ENCODE measurements at regions not wholly inside any gene's neighbourhood (a gene's known extent, or its start where the extent isn't known, plus 50 kb on each side); places are given as distances from the start of the nearest gene placed in this dataset.

GRCh38 chr1:234733427-234733826 lies 123.4 kb upstream of the IRF2BP2 start:
- ChIA-PET CTCF (interaction anchor here (0.6 to 1.7 kb wide), 3 partner anchors 9 to 134 kb away, joined by 3 to 6 read pairs (median 4); no protein-coding TSS in a partner anchor), POLR2A (interaction anchor here (1.2 to 3.0 kb wide), 2 partner anchors 11 to 122 kb away, joined by 5 to 10 read pairs; no protein-coding TSS in a partner anchor)
- Mint-ChIP-seq H3K4me3 (no peak overlapping the region), H3K4me1 (peaks cover 29 to 71% (median 46%) of the 10 kb centered on the region in 7 donors), H3K9me3 (no peaks in the 10 kb centered on the region), H3K27ac (peak overlapping the region in 2 of 9 donors; percentile 36 to 41), H3K27me3 (no peaks in the 10 kb centered on the region), H3K36me3 (peaks cover 0 to 2% (median 0%) of the 10 kb centered on the region in 5 donors)
- Histone ChIP-seq H3K9me3 (ENCODE audit: control insufficient read depth in 2 of 3, low read length in 3 of 3) (no peaks in the 10 kb centered on the region), H3K4me3 (ENCODE audit: low read length) (no peak overlapping the region), H3K4me1 (ENCODE audit: control insufficient read depth in 2 of 2, insufficient read depth in 2 of 2, low read length in 2 of 2) (peaks cover 26 to 32% of the 10 kb centered on the region in 2 donors), H3K27ac (ENCODE audit: low read depth, low read length) (no peak overlapping the region), H3K36me3 (ENCODE audit: control insufficient read depth in 2 of 3, insufficient read depth in 3 of 3, low read length in 3 of 3) (no peaks in the 10 kb centered on the region), H3K27me3 (ENCODE audit: control insufficient read depth in 2 of 2, insufficient read depth in 2 of 2, low read length in 2 of 2) (no peaks in the 10 kb centered on the region)
- intact Hi-C loops (cut with micrococcal nuclease) = no loop called here
- DNase-seq = no peak
- no peak for ATAC-seq

GRCh38 chr1:234732671-234733390 lies 122.9 kb upstream of the IRF2BP2 start:
- peaks cover 0 to 3% (median 0%) of the 10 kb centered on the region in 5 donors for H3K36me3 Mint-ChIP-seq
- H3K27ac ChIP-seq (ENCODE audit: low read depth, low read length) = no peak overlapping the region
- ChIA-PET POLR2A (interaction anchor here (0.9 to 3.0 kb wide), 3 partner anchors 39 to 122 kb away, joined by 3 to 10 read pairs (median 7); no protein-coding TSS in a partner anchor), CTCF (interaction anchor here (0.6 to 1.7 kb wide), 3 partner anchors 9 to 134 kb away, joined by 3 to 6 read pairs (median 4); no protein-coding TSS in a partner anchor)
- peaks cover 29 to 72% (median 51%) of the 10 kb centered on the region in 7 donors for H3K4me1 Mint-ChIP-seq
- no peaks in the 10 kb centered on the region for H3K9me3 ChIP-seq (ENCODE audit: control insufficient read depth in 2 of 3, low read length in 3 of 3)
- intact Hi-C loops (cut with micrococcal nuclease) = no loop called here
- H3K9me3 Mint-ChIP-seq = no peaks in the 10 kb centered on the region
- no peaks in the 10 kb centered on the region for H3K36me3 ChIP-seq (ENCODE audit: control insufficient read depth in 2 of 3, insufficient read depth in 3 of 3, low read length in 3 of 3)
- no peaks in the 10 kb centered on the region for H3K27me3 ChIP-seq (ENCODE audit: control insufficient read depth in 2 of 2, insufficient read depth in 2 of 2, low read length in 2 of 2)
- peak overlapping the region; percentile 36 to 96 (median 85) for H3K27ac Mint-ChIP-seq
- no peak for DNase-seq
- no peak overlapping the region for H3K4me3 ChIP-seq (ENCODE audit: low read length)
- no peaks in the 10 kb centered on the region for H3K27me3 Mint-ChIP-seq
- ATAC-seq = no peak
- peaks cover 26 to 32% of the 10 kb centered on the region in 2 donors for H3K4me1 ChIP-seq (ENCODE audit: control insufficient read depth in 2 of 2, insufficient read depth in 2 of 2, low read length in 2 of 2)
- peak overlapping the region in 1 of 10 donors; percentile 18 for H3K4me3 Mint-ChIP-seq

DNA sequence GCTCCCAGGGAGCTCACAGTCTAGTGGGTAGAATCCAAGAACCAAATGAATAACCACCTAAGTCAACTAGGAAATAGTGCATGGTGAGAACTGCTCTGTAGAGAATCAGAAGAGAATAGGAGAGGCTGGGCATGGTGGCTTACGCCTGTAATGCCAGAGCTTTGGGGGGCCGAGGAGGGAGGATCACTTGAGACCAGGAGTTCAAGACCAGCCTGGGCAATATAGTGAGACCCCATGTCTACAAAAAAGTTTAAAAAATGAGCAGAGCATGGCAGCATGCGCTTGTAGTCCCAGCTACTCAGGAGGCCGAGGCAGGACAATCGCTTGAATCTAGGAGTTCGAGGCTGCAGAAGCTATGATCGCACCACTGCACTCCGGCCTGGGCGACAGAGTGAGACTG lies 122.3 kb upstream of the IRF2BP2 start:
- Mint-ChIP-seq H3K36me3 (peaks cover 0 to 4% (median 0%) of the 10 kb centered on the region in 5 donors), H3K27ac (peak overlapping the region; percentile 36 to 96 (median 85)), H3K4me3 (peak overlapping the region in 4 of 10 donors; percentile 14 to 68 (median 60)), H3K9me3 (no peaks in the 10 kb centered on the region), H3K27me3 (no peaks in the 10 kb centered on the region), H3K4me1 (peaks cover 31 to 76% (median 55%) of the 10 kb centered on the region in 7 donors)
- POLR2A ChIA-PET = interaction anchor here (0.9 to 1.1 kb wide), 2 partner anchors 40 to 120 kb away, joined by 3 to 7 read pairs; no protein-coding TSS in a partner anchor
- DNase-seq (no peak), ATAC-seq (no peak)
- Histone ChIP-seq H3K27ac (ENCODE audit: low read depth, low read length) (peak overlapping the region; percentile 43), H3K4me3 (ENCODE audit: low read length) (no peak overlapping the region), H3K4me1 (ENCODE audit: control insufficient read depth in 2 of 2, insufficient read depth in 2 of 2, low read length in 2 of 2) (peaks cover 28 to 32% of the 10 kb centered on the region in 2 donors), H3K36me3 (ENCODE audit: control insufficient read depth in 2 of 3, insufficient read depth in 3 of 3, low read length in 3 of 3) (no peaks in the 10 kb centered on the region), H3K9me3 (ENCODE audit: control insufficient read depth in 2 of 3, low read length in 3 of 3) (no peaks in the 10 kb centered on the region), H3K27me3 (ENCODE audit: control insufficient read depth in 2 of 2, insufficient read depth in 2 of 2, low read length in 2 of 2) (no peaks in the 10 kb centered on the region)
- CTCF ChIA-PET = interaction anchor here (1.4 to 1.7 kb wide), 2 partner anchors 8 to 41 kb away, joined by 3 to 6 read pairs; no protein-coding TSS in a partner anchor
- intact Hi-C loops (cut with micrococcal nuclease) = no loop called here

DNA sequence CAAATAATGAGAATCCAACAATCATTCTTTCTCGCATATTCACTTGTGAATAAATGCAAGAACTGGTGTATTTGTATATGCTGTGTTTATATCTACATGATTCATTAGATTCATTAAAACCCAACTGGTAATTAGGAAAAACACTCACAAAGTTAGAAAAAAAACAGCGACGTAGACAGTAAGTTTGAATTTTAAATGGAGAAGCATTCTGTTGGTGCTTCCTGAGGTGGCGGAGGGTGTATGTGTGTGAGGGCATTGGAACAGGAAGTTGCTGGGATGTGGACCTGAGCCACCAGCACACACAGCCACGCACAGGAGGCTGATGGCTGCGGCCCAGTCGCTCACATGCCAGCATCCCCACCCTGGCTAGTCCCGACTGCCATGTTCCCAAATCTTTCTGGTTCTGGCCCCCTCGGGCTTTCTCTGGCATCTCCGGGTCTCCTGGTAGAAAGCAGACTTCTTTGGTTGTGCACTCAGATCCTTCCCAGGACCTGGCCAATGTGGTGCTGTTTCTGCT lies 121.6 kb upstream of the IRF2BP2 start:
- Histone ChIP-seq H3K36me3 (ENCODE audit: control insufficient read depth in 2 of 3, insufficient read depth in 3 of 3, low read length in 3 of 3) (no peaks in the 10 kb centered on the region), H3K4me1 (ENCODE audit: control insufficient read depth in 2 of 2, insufficient read depth in 2 of 2, low read length in 2 of 2) (peaks cover 31 to 35% of the 10 kb centered on the region in 2 donors), H3K27ac (ENCODE audit: low read depth, low read length) (peak overlapping the region; percentile 43), H3K9me3 (ENCODE audit: control insufficient read depth in 2 of 3, low read length in 3 of 3) (no peaks in the 10 kb centered on the region), H3K4me3 (ENCODE audit: low read length) (no peak overlapping the region), H3K27me3 (ENCODE audit: control insufficient read depth in 2 of 2, insufficient read depth in 2 of 2, low read length in 2 of 2) (no peaks in the 10 kb centered on the region)
- intact Hi-C loops (cut with micrococcal nuclease) = loop anchor here (1.0 kb wide), 6 partner anchors 8 to 280 kb away; no protein-coding TSS in a partner anchor
- H3K27ac Mint-ChIP-seq = peak overlapping the region; percentile 57 to 96 (median 87)
- CTCF ChIA-PET = no interaction called here
- H3K4me3 Mint-ChIP-seq = peak overlapping the region in 9 of 10 donors; percentile 19 to 71 (median 63)
- peak in 1 of 9 donors; percentile 36 for DNase-seq
- peaks cover 0 to 7% (median 0%) of the 10 kb centered on the region in 5 donors for H3K36me3 Mint-ChIP-seq
- H3K9me3 Mint-ChIP-seq = no peaks in the 10 kb centered on the region
- ATAC-seq = peak; percentile 53
- POLR2A ChIA-PET = interaction anchor here (0.6 to 1.1 kb wide), 3 partner anchors 40 to 510 kb away, joined by 3 to 7 read pairs (median 3); no protein-coding TSS in a partner anchor
- peaks cover 35 to 77% (median 56%) of the 10 kb centered on the region in 7 donors for H3K4me1 Mint-ChIP-seq
- no peaks in the 10 kb centered on the region for H3K27me3 Mint-ChIP-seq

DNA sequence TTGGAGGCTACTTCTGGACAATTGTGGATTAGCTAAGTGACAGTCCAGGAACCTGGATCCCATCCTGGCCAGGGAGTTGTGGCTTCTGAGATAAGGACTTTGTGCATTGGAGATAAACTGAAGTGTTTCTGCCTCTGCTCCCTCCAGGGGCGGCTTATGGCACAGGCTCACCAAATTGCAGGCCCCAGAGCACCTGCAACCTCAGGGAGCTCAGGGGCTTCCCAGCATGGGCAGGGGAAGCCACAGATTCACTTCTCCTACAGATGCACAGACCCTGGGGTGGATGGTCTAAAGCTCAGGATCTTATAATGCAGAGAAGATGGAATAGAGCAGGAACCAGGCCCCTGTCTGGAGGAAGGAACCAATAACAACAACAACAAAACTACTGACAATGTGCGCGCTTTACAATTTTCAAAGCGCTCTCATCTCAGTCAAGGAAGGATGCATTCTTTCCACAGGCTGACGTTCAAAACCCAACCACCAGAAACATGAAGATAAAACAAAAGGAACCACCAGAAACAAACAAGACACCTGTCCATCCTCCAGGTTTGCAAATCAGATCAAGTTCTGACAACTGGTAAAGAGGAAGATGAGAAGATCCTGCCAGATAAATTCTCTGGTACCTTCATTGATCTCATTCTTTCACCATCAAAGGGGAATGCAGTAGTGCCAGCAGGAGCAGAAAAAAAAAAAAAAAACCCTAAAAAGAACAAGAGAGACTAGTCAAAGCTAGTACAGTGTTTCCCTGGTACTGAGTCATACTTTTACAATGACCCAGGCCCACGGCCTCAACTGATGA lies 121.0 kb upstream of the IRF2BP2 start:
- H3K4me1 ChIP-seq (ENCODE audit: control insufficient read depth in 2 of 2, insufficient read depth in 2 of 2, low read length in 2 of 2) = peaks cover 35 to 42% of the 10 kb centered on the region in 2 donors
- H3K4me3 Mint-ChIP-seq = peak overlapping the region; percentile 45 to 77 (median 64)
- intact Hi-C loops (cut with micrococcal nuclease) = loop anchor here (1.0 kb wide), 6 partner anchors 8 to 280 kb away; no protein-coding TSS in a partner anchor
- no peaks in the 10 kb centered on the region for H3K27me3 Mint-ChIP-seq
- ChIA-PET CTCF (no interaction called here), POLR2A (interaction anchor here (0.5 to 1.1 kb wide), 9 partner anchors 30 to 511 kb away, joined by 3 to 7 read pairs (median 3); no protein-coding TSS in a partner anchor)
- peak overlapping the region; percentile 57 to 96 (median 87) for H3K27ac Mint-ChIP-seq
- H3K9me3 ChIP-seq (ENCODE audit: control insufficient read depth in 2 of 3, low read length in 3 of 3) = no peaks in the 10 kb centered on the region
- peaks cover 38 to 82% (median 62%) of the 10 kb centered on the region in 7 donors for H3K4me1 Mint-ChIP-seq
- ATAC-seq = peak; percentile 76
- no peak overlapping the region for H3K4me3 ChIP-seq (ENCODE audit: low read length)
- no peaks in the 10 kb centered on the region for H3K36me3 ChIP-seq (ENCODE audit: control insufficient read depth in 2 of 3, insufficient read depth in 3 of 3, low read length in 3 of 3)
- no peaks in the 10 kb centered on the region for H3K27me3 ChIP-seq (ENCODE audit: control insufficient read depth in 2 of 2, insufficient read depth in 2 of 2, low read length in 2 of 2)
- no peaks in the 10 kb centered on the region for H3K9me3 Mint-ChIP-seq
- peak in 8 of 9 donors; percentile 47 to 82 (median 68) for DNase-seq
- H3K36me3 Mint-ChIP-seq = peaks cover 0 to 8% (median 0%) of the 10 kb centered on the region in 5 donors
- peak overlapping the region; percentile 43 for H3K27ac ChIP-seq (ENCODE audit: low read depth, low read length)

DNA sequence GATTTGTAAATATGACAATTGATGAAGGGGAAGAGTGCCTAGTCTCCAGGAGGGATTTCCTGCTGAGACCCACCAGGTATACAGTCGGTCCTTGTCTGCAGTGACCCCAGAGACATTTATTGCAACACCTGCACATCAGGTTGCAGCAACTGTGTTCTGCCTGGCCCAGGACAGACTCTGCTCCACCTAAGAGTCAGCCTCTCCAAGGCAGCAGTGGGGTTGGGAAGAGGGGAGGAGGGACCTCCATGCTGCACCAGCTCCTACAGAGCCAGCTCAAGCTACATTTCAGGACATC lies 120.4 kb upstream of the IRF2BP2 start:
- no peaks in the 10 kb centered on the region for H3K36me3 ChIP-seq (ENCODE audit: control insufficient read depth in 2 of 3, insufficient read depth in 3 of 3, low read length in 3 of 3)
- Mint-ChIP-seq H3K4me1 (peaks cover 43 to 85% (median 67%) of the 10 kb centered on the region in 7 donors), H3K9me3 (no peaks in the 10 kb centered on the region), H3K4me3 (peak overlapping the region in 4 of 10 donors; percentile 63 to 77 (median 66)), H3K36me3 (peaks cover 0 to 11% (median 0%) of the 10 kb centered on the region in 5 donors), H3K27me3 (no peaks in the 10 kb centered on the region), H3K27ac (peak overlapping the region; percentile 28 to 96 (median 87))
- ATAC-seq (no peak), DNase-seq (no peak)
- H3K4me1 ChIP-seq (ENCODE audit: control insufficient read depth in 2 of 2, insufficient read depth in 2 of 2, low read length in 2 of 2) = peaks cover 41 to 47% of the 10 kb centered on the region in 2 donors
- intact Hi-C loops (cut with micrococcal nuclease) = no loop called here
- H3K4me3 ChIP-seq (ENCODE audit: low read length) = no peak overlapping the region
- no peaks in the 10 kb centered on the region for H3K27me3 ChIP-seq (ENCODE audit: control insufficient read depth in 2 of 2, insufficient read depth in 2 of 2, low read length in 2 of 2)
- H3K9me3 ChIP-seq (ENCODE audit: control insufficient read depth in 2 of 3, low read length in 3 of 3) = no peaks in the 10 kb centered on the region
- CTCF ChIA-PET = no interaction called here
- POLR2A ChIA-PET = interaction anchor here (0.5 to 1.1 kb wide), 8 partner anchors 29 to 351 kb away, joined by 3 to 7 read pairs (median 3); no protein-coding TSS in a partner anchor
- peak overlapping the region; percentile 43 for H3K27ac ChIP-seq (ENCODE audit: low read depth, low read length)
